AG10803 (cell line): ENCODE measurements at regions not wholly inside any gene's neighbourhood (a gene's known extent, or its start where the extent isn't known, plus 50 kb on each side); places are given as distances from the start of the nearest gene placed in this dataset.

ENCODE experiments used
- DNase-seq: peaks from one replicate; pipeline ENCODE4 v3.0.0; 2010; ENCODE audit warnings: low read depth
- H3K4me3 ChIP-seq: 2 replicates; pipeline ENCODE4 v1.5.1; 2011; ENCODE audit warnings: mild to moderate bottlenecking, low read length, control low read depth
- TF ChIP-seq, protein P1 (sequence below): conservative IDR thresholded peaks from 2 replicates; pipeline ENCODE4 v1.5.1; 2011; ENCODE audit warnings: mild to moderate bottlenecking, low read length, control low read depth, inconsistent platforms

DNA sequence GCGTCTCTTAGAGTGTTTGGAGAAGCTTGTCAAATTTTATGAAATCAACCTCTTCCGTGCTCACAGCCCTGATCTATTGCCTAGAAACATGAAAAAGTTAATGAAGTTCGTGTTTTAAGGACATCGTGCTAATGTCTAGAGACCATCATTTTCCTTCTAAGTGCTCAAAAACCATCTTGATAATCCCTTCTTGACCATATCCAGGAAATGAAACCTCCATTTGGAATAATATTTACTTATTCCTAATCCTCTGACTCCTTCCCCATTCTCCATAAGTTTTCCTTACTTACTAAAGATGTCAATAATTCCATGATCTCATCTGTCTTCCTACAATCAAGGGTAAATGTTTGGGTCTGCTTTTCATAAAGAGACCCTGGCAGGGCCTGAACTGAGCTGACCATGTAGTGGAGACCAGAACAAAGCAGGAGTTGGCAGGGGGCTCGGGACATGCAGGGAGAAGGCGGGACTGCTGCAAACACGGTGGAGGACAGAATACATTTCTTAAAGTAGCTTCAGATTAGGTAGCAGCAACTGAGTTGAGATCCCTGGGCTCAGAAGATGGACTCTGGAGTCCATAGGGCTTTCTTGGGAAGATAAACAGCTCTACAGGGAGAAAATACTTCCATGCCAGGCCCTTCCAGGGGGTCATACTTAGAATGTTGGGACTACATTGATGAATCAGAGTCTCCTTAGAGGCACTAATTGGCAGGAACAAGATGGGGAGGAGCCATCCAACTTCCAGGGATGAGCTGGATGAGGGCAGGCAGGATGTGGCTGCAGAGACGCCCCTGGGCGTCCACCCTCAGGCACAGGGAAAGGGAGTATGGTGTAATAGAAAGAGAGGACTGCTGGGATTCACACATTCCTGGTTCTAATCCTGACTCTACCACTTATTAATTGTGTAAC, 100.7 kb downstream of the RIN2 start:
- peak; percentile 75 for DNase-seq
- TF ChIP-seq, protein P1, sequence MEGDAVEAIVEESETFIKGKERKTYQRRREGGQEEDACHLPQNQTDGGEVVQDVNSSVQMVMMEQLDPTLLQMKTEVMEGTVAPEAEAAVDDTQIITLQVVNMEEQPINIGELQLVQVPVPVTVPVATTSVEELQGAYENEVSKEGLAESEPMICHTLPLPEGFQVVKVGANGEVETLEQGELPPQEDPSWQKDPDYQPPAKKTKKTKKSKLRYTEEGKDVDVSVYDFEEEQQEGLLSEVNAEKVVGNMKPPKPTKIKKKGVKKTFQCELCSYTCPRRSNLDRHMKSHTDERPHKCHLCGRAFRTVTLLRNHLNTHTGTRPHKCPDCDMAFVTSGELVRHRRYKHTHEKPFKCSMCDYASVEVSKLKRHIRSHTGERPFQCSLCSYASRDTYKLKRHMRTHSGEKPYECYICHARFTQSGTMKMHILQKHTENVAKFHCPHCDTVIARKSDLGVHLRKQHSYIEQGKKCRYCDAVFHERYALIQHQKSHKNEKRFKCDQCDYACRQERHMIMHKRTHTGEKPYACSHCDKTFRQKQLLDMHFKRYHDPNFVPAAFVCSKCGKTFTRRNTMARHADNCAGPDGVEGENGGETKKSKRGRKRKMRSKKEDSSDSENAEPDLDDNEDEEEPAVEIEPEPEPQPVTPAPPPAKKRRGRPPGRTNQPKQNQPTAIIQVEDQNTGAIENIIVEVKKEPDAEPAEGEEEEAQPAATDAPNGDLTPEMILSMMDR, result no peak
- H3K4me3 ChIP-seq, result no peak overlapping the region

DNA sequence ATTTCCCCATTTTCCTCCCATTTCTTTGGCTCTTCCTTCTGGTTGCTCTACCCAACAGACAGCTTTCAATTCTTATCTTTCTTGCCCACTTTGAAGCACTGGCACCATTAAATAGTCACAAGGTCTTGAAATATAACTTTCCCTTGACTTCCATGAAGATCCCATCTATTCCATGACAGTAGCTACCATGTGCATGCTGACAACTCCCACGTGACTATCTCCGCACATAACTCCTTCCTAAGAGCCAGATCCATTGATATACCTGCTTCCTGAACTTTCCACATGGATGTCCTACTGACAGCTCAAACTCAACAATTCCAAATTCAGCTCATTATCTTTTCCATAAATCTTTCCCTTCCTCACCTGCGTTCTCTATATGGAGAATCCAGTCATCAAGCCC, 101.4 kb downstream of the RIN2 start:
- no peak for DNase-seq
- no peak overlapping the region for H3K4me3 ChIP-seq
- TF ChIP-seq, protein P1, result no peak

DNA sequence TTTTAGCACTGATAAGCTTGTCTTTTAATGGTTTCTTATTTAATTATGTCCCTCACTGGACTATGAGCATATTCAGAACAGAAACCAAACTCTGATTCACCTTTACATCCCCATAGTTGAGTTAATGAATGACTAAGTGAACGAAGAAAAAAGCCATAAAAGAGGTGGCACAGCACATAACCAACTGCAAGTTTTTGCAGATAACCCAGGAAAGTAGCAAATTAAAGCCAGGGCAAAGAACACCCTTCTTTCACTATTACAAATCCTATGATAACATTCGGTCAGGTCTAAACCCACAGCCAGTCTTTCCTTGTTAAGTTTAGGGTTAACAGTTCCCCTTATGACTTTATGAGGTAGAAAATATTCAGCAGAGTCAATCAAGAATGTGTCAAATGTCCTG, 102.7 kb downstream of the RIN2 start:
- H3K4me3 ChIP-seq, result no peak overlapping the region
- no peak for DNase-seq
- TF ChIP-seq, protein P1, result no peak

DNA sequence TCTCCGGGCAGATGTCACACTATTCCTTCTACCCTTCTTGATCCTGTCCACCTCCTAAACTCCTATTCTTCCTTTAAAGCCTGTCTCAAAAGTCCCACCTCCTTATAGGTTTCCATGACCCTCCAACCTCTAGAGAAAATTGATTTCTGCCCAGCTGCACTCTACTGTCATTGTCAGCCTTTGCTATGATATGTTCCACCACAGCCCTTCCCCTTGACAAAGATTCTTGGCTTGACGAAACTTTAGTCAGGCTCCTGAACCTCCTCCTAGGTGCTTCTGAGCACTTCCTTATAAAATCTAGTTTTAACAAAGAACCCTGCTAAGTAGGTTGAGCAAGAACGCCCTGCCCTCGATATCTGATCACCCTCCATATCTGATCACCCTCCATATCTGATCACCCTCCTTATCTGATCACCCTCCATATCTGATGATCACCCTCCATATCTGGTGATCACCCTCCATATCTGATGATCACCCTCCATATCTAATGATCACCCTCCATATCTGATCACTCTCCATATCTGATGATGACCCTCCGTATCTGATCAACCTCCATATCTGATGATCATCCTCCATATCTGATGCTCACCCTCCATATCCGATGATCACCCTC, 103.2 kb downstream of the RIN2 start:
- no peak overlapping the region for H3K4me3 ChIP-seq
- TF ChIP-seq, protein P1, result no peak
- DNase-seq, result no peak

DNA sequence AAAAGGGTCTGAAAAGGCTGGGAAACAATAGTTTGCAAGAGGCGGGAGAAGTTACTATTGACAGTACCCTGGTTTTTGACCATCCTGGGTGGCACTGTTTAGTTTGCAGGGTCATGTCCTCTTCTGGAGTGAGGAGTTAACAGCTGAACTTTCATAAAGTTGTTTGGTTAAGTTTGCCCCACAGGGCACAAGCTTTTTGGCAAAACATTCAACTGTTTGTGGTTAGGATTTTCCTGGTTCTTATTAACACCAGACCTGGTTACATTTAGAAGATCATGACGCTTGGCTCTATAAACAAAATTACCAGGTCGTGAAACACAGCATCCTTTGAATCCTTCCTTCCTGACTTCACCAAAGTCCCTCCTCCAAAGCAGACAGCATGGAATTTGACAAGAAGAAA, 106.1 kb downstream of the RIN2 start:
- peak; percentile 70 for DNase-seq
- no peak overlapping the region for H3K4me3 ChIP-seq
- TF ChIP-seq, protein P1, result no peak

DNA sequence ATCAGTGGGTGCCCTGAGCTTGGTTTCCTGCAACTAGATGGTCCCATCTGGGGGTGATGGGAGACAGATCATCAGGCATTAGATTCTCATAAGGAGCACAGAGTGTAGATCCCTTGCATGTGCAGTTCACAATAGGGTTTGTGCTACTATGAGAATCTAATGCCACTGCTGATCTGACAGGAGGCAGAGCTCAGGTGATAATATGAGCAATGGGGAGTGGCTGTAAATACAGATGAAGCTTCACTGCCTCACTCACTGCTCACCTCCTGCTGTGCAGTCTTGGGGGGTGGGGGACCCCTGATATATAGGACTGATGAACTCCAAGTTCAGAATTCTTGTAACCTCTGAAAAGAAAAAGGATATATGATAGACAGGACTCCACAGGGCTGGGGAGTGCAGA, 108.0 kb downstream of the RIN2 start:
- no peak overlapping the region for H3K4me3 ChIP-seq

More for the DNA sequence above, 108.0 kb downstream of the RIN2 start:
- TF ChIP-seq, protein P1, result no peak
- no peak for DNase-seq
